ENCODE measurements at regions not wholly inside any gene's neighbourhood (a gene's known extent, or its start where the extent isn't known, plus 50 kb on each side); places are given as distances from the start of the nearest gene placed in this dataset.
"Not testable (repeated sequence)": the region's sequence is repeated elsewhere in the genome, so short reads cannot be mapped to it uniquely, and the experiment has no call there.

GRCh38 chr15:79156704-79157375, 66.3 kb upstream of the RASGRF1 start:
- no peak for DNase-seq
- no peak for ATAC-seq

- ATAC-seq (no peak), DNase-seq (no peak)
These were observed 64.0 kb upstream of the RASGRF1 start for GRCh38 chr15:79154483-79155135.

- not testable (repeated sequence) for ATAC-seq, DNase-seq
These were observed 53.7 kb upstream of the RASGRF1 start for GRCh38 chr15:79144290-79144689.

- DNase-seq = no peak
- no peak for ATAC-seq
These were observed 50.4 kb upstream of the RASGRF1 start for GRCh38 chr15:79140846-79141570.

Measured in stimulated activated naive CD8-positive, alpha-beta T cell treated with anti-CD3 and anti-CD28 coated beads, Interleukin-15, Interleukin-2, amounts not matched to agents 100 U/mL and 50 U/mL, for 24 hours (primary cell).